SK-N-SH (cell line): ENCODE measurements at regions not wholly inside any gene's neighbourhood (a gene's known extent, or its start where the extent isn't known, plus 50 kb on each side); places are given as distances from the start of the nearest gene placed in this dataset.

Source experiments
- CTCF ChIA-PET: fragments of 300-600, 350-600 bp; formaldehyde crosslinking; extraction: SDS; loops from one replicate; lab custom pipeline; 2021; lab: Yijun Ruan, JAX
- POLR2A ChIA-PET: fragments of 350-600 bp; sonication (Branson Sonifier 250); formaldehyde crosslinking; extraction: SDS; loops from one replicate; lab custom pipeline; 2020; ENCODE audit warnings: antibody characterized with exemption, inconsistent platforms; lab: Yijun Ruan, JAX
- DNase-seq: peaks from one replicate; pipeline ENCODE4 v3.0.0; 2012
- H2AFZ ChIP-seq: fragments of 200-600 bp; sonication (generic); 2 replicates; pipeline ENCODE4 v1.8.1; 2016; ENCODE audit warnings: antibody characterized with exemption, mild to moderate bottlenecking, low read depth
- H3F3A ChIP-seq: fragments of 200-600 bp; sonication (generic); replicated peaks from 2 replicates; pipeline ENCODE3; 2016; ENCODE audit warnings: antibody characterized with exemption, mild to moderate bottlenecking; ENCODE audit not compliant: insufficient read depth
- H3K27ac ChIP-seq, 2 experiments: fragments of 200-500 bp in 1 of 2; fragments of 200-600 bp in 1 of 2; sonication (Bioruptor generic) in 1 of 2; sonication (generic), shearing (Covaris generic) in 1 of 2; 2 replicates each; pipeline versions ENCODE4 v1.5.1 to v1.6.1; 2014 to 2016; ENCODE audit warnings: low read depth in 2 of 2, inconsistent platforms in 1 of 2, low read length in 1 of 2, mild to moderate bottlenecking in 1 of 2, mixed read lengths in 1 of 2
- H3K27me3 ChIP-seq: fragments of 200-600 bp; sonication (generic), shearing (Covaris generic); 2 replicates; pipeline ENCODE4 v1.6.1; 2016; ENCODE audit warnings: mixed run types; ENCODE audit not compliant: insufficient read depth
- H3K36me3 ChIP-seq, 2 experiments: fragments of 200-500 bp in 1 of 2; fragments of 200-600 bp in 1 of 2; sonication (Bioruptor generic) in 1 of 2; sonication (generic) in 1 of 2; replicated peaks in 1 of 2; 2 replicates each; pipeline versions ENCODE3 to v1.5.1; 2014 to 2016; ENCODE audit warnings: low read length in 1 of 2, mild to moderate bottlenecking in 1 of 2; ENCODE audit not compliant: insufficient read depth in 2 of 2, control insufficient read depth in 1 of 2
- H3K4me1 ChIP-seq, 2 experiments: fragments of 200-500 bp in 1 of 2; fragments of 200-600 bp in 1 of 2; sonication (Bioruptor generic) in 1 of 2; sonication (generic), shearing (Covaris generic) in 1 of 2; 2 replicates each; pipeline versions ENCODE4 v1.5.1 to v1.6.1; 2014 to 2016; ENCODE audit warnings: low read depth in 1 of 2, low read length in 1 of 2, mixed run types in 1 of 2; ENCODE audit not compliant: insufficient read depth in 2 of 2, control insufficient read depth in 1 of 2
- H3K4me2 ChIP-seq: fragments of 200-600 bp; sonication (generic), shearing (Covaris generic); 2 replicates; pipeline ENCODE4 v1.6.1; 2017; ENCODE audit warnings: mixed run types
- H3K4me3 ChIP-seq, 2 experiments: fragments of 200-500 bp in 1 of 2; fragments of 200-600 bp in 1 of 2; sonication (Bioruptor generic) in 1 of 2; sonication (generic), shearing (Covaris generic) in 1 of 2; 2 replicates each; pipeline versions ENCODE4 v1.5.1 to v1.8.1; 2014 to 2016; ENCODE audit warnings: low read depth in 2 of 2, inconsistent platforms in 1 of 2, low read length in 1 of 2, mild to moderate bottlenecking in 1 of 2, mixed read lengths in 1 of 2, moderate library complexity in 1 of 2
- H3K79me2 ChIP-seq: fragments of 200-600 bp; sonication (generic); 2 replicates; pipeline ENCODE4 v1.8.1; 2017; ENCODE audit warnings: mild to moderate bottlenecking; ENCODE audit not compliant: insufficient read depth
- H3K9ac ChIP-seq: fragments of 200-600 bp; sonication (generic); 2 replicates; pipeline ENCODE4 v1.6.1; 2017; ENCODE audit warnings: mixed run types
- H3K9me2 ChIP-seq: fragments of 200-600 bp; sonication (generic); 2 replicates; pipeline ENCODE4 v1.6.1; 2017; ENCODE audit warnings: mixed run types
- H3K9me3 ChIP-seq: fragments of 200-600 bp; sonication (generic); 2 replicates; pipeline ENCODE4 v1.6.1; 2017; ENCODE audit warnings: mixed run types, mild to moderate bottlenecking, moderate library complexity
- H4K20me1 ChIP-seq: fragments of 200-600 bp; sonication (generic); 2 replicates; pipeline ENCODE4 v1.6.1; 2017; ENCODE audit warnings: mild to moderate bottlenecking, mixed run types; ENCODE audit not compliant: insufficient read depth
- CHD2 ChIP-seq: fragments of 150-350 bp; IDR thresholded peaks from 2 replicates; pipeline ENCODE4 v1.6.1; 2018; ENCODE audit warnings: low read length; ENCODE audit not compliant: partially characterized antibody
- ELF1 ChIP-seq: IDR thresholded peaks from 2 replicates; pipeline ENCODE4 v1.4.0; 2012
- EP300 ChIP-seq, 2 experiments: IDR thresholded peaks; 2 replicates each; pipeline versions ENCODE4 v1.4.0 to v1.6.1; 2012; ENCODE audit warnings: borderline replicate concordance in 1 of 2, low read depth in 1 of 2, low read length in 1 of 2
- FOXM1 ChIP-seq: IDR thresholded peaks from 2 replicates; pipeline ENCODE4 v1.4.0; 2012; ENCODE audit warnings: low read depth, mild to moderate bottlenecking
- GABPA ChIP-seq: IDR thresholded peaks from 2 replicates; pipeline ENCODE4 v1.4.0; 2012; ENCODE audit warnings: low read depth, mild to moderate bottlenecking
- GATA2 ChIP-seq: sonication (generic); formaldehyde crosslinking; IDR thresholded peaks from 2 replicates; pipeline ENCODE4 v1.5.0; 2020; ENCODE audit warnings: mild to moderate bottlenecking, missing genetic modification reagents
- IRF3 ChIP-seq: fragments of 150-350 bp; IDR thresholded peaks from 2 replicates; pipeline ENCODE4 v1.6.1; 2016; ENCODE audit warnings: mild to moderate bottlenecking, low read depth, low read length
- JUND ChIP-seq: IDR thresholded peaks from 2 replicates; pipeline ENCODE4 v1.4.0; 2012
- MAX ChIP-seq: IDR thresholded peaks from 2 replicates; pipeline ENCODE4 v1.4.0; 2012; ENCODE audit warnings: low read depth
- POLR2AphosphoS5 ChIP-seq: IDR thresholded peaks from 2 replicates; pipeline ENCODE4 v1.6.1; 2012; ENCODE audit warnings: low read depth, low read length
- RCOR1 ChIP-seq: fragments of 150-350 bp; IDR thresholded peaks from 2 replicates; pipeline ENCODE4 v1.6.1; 2017; ENCODE audit warnings: antibody characterized with exemption, low read length
- TEAD4 ChIP-seq: IDR thresholded peaks from 2 replicates; pipeline ENCODE4 v1.4.0; 2012; ENCODE audit warnings: mild to moderate bottlenecking, borderline replicate concordance; ENCODE audit not compliant: insufficient read depth
- USF1 ChIP-seq: IDR thresholded peaks from 2 replicates; pipeline ENCODE4 v1.4.0; 2012; ENCODE audit warnings: low read depth, borderline replicate concordance
- USF2 ChIP-seq: fragments of 150-350 bp; IDR thresholded peaks from 2 replicates; pipeline ENCODE4 v1.6.1; 2017; ENCODE audit warnings: antibody characterized with exemption, low read length, low read depth, borderline replicate concordance
- YY1 ChIP-seq: IDR thresholded peaks from 2 replicates; pipeline ENCODE4 v1.4.0; 2012; ENCODE audit warnings: low read depth, mild to moderate bottlenecking
- ZBTB33 ChIP-seq: IDR thresholded peaks from 2 replicates; pipeline ENCODE4 v1.4.0; 2012; ENCODE audit warnings: low read depth, borderline replicate concordance
- WGBS: methylation state at CpG from one replicate; pipeline ENCODE4 v1.1.6; 2017; ENCODE audit warnings: low lambda C conversion rate; 5-methylcytosine and 5-hydroxymethylcytosine counted together
- TF ChIP-seq, protein P1 (sequence below): IDR thresholded peaks from 2 replicates; pipeline ENCODE4; 2012

- no peaks in the 10 kb centered on the region for H3K9me2 ChIP-seq
- peak overlapping the region in 1 of 2 experiments; percentile 100; a peak in 2 of 4 replicates for H3K27ac ChIP-seq
- no peak overlapping the region for H2AFZ ChIP-seq
- no peaks in the 10 kb centered on the region for H3K36me3 ChIP-seq
- 13% methylated on average over 3 of the region's 4 CpGs for WGBS
- no peaks in the 10 kb centered on the region for H4K20me1 ChIP-seq
- H3K79me2 ChIP-seq: no peaks in the 10 kb centered on the region
- POLR2A ChIA-PET: no interaction called here
- no peaks in the 10 kb centered on the region for H3F3A ChIP-seq
- H3K4me3 ChIP-seq: no peak overlapping the region
- peaks cover 0 to 39% of the 10 kb centered on the region in 2 experiments; a peak in 2 of 4 replicates for H3K4me1 ChIP-seq
- no peak overlapping the region for H3K4me2 ChIP-seq
- no peaks in the 10 kb centered on the region; the same call in 1 of the 2 replicates for H3K9me3 ChIP-seq
- no peak for TF ChIP-seq JUND
- no peak for TF ChIP-seq POLR2AphosphoS5
- no peak for TF ChIP-seq GATA2
- TF ChIP-seq ZBTB33: no peak
- TF ChIP-seq, protein P1, sequence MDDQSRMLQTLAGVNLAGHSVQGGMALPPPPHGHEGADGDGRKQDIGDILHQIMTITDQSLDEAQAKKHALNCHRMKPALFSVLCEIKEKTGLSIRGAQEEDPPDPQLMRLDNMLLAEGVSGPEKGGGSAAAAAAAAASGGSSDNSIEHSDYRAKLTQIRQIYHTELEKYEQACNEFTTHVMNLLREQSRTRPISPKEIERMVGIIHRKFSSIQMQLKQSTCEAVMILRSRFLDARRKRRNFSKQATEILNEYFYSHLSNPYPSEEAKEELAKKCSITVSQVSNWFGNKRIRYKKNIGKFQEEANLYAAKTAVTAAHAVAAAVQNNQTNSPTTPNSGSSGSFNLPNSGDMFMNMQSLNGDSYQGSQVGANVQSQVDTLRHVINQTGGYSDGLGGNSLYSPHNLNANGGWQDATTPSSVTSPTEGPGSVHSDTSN: no peak
- TF ChIP-seq FOXM1: no peak
- TF ChIP-seq MAX: no peak
- CTCF ChIA-PET: interaction anchor here (1.5 kb wide), 1 partner anchor 12 kb away, joined by 4 read pairs; no protein-coding TSS in a partner anchor
- no peak for DNase-seq
- H3K27me3 ChIP-seq: no peaks in the 10 kb centered on the region
- H3K9ac ChIP-seq: no peak overlapping the region
Observed at GRCh38 chr7:45349090-45349489, 191.5 kb downstream of the RAMP3 start.

- Histone ChIP-seq H3K9me2 (no peaks in the 10 kb centered on the region), H3K79me2 (no peaks in the 10 kb centered on the region), H3K9me3 (no peaks in the 10 kb centered on the region), H2AFZ (no peak overlapping the region), H3F3A (no peaks in the 10 kb centered on the region), H4K20me1 (no peaks in the 10 kb centered on the region), H3K4me2 (no peak overlapping the region), H3K4me1 (peaks cover 0 to 35% of the 10 kb centered on the region in 2 experiments; a peak in 2 of 4 replicates), H3K9ac (no peak overlapping the region), H3K36me3 (no peaks in the 10 kb centered on the region), H3K27ac (peak overlapping the region in 1 of 2 experiments; percentile 16; a peak in 1 of 4 replicates), H3K27me3 (no peaks in the 10 kb centered on the region), H3K4me3 (no peak overlapping the region)
- TF ChIP-seq USF2: no peak
- no peak for TF ChIP-seq FOXM1
- no peak for TF ChIP-seq RCOR1
- no peak for TF ChIP-seq CHD2
- TF ChIP-seq YY1: no peak
- TF ChIP-seq IRF3: no peak
- TF ChIP-seq, protein P1: no peak
- no peak for TF ChIP-seq GABPA
- TF ChIP-seq ELF1: no peak
- no peak for TF ChIP-seq POLR2AphosphoS5
- no peak for TF ChIP-seq USF1
- no peak for TF ChIP-seq TEAD4
- no peak for TF ChIP-seq EP300 (IDR thresholded peaks at IDR 0.05; ENCODE audit: borderline replicate concordance in 1 of 2, low read depth in 1 of 2, low read length in 1 of 2)
- 56% methylated on average over 3 of the region's 3 CpGs for WGBS
- ChIA-PET CTCF (interaction anchor here (0.8 to 1.1 kb wide), 3 partner anchors 9 to 98 kb away, joined by 3 read pairs; no protein-coding TSS in a partner anchor), POLR2A (no interaction called here)
- no peak for DNase-seq
Observed at GRCh38 chr7:45350896-45351295, 193.3 kb downstream of the RAMP3 start.
